Gastroesophageal sphincter (tissue), 3 donors: ENCODE measurements at regions not wholly inside any gene's neighbourhood (a gene's known extent, or its start where the extent isn't known, plus 50 kb on each side); places are given as distances from the start of the nearest gene placed in this dataset.

Experiments
- CTCF ChIP-seq, 4 experiments: fragments of 200-600 bp in 2 of 4; fragments of 450-650 bp in 2 of 4; sonication (generic) in 1 of 4; IDR thresholded peaks; one replicate each; pipeline ENCODE4 v1.5.1; 2017 to 2019; ENCODE audit warnings: antibody characterized with exemption in 4 of 4, mild to moderate bottlenecking in 2 of 4, moderate library complexity in 2 of 4
- EP300 ChIP-seq: sonication (generic); formaldehyde crosslinking; IDR thresholded peaks from one replicate; pipeline ENCODE4 v1.6.1; 2017; ENCODE audit warnings: antibody characterized with exemption, mild to moderate bottlenecking
- POLR2A ChIP-seq, 2 donors: fragments of 450-650 bp; IDR thresholded peaks; one replicate each; pipeline ENCODE4 v1.6.1; 2017; ENCODE audit warnings: antibody characterized with exemption in 2 of 2, mild to moderate bottlenecking in 2 of 2, moderate library complexity in 1 of 2
- POLR2AphosphoS5 ChIP-seq: sonication (generic); formaldehyde crosslinking; IDR thresholded peaks from one replicate; pipeline ENCODE4 v1.6.1; 2017; ENCODE audit warnings: antibody characterized with exemption

DNA sequence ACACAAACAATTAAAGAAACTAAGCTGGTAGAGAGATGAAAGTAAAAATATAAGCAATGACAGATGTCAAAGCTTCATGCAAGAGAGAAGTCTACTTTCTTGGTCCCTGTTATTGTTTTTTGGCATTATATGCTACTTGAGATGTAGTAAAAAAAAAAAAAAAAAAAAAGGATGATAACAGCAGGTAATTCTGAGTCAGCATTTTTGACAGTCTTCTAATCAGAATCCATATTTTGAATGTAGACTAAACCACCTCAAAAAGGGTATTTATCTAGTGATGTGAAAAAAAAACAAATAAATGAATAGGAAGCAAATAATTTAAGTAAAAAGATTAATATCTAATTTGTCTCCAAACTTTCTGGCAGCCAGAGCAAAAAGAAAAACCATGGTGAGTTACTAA, 422.2 kb upstream of the CPEB2 start:
- TF ChIP-seq POLR2AphosphoS5 (no peak), POLR2A (IDR thresholded peaks at IDR 0.05) (no peak), CTCF (IDR thresholded peaks at IDR 0.05) (no peak), EP300 (no peak)
